ENCODE measurements at regions not wholly inside any gene's neighbourhood (a gene's known extent, or its start where the extent isn't known, plus 50 kb on each side); places are given as distances from the start of the nearest gene placed in this dataset.

DNA sequence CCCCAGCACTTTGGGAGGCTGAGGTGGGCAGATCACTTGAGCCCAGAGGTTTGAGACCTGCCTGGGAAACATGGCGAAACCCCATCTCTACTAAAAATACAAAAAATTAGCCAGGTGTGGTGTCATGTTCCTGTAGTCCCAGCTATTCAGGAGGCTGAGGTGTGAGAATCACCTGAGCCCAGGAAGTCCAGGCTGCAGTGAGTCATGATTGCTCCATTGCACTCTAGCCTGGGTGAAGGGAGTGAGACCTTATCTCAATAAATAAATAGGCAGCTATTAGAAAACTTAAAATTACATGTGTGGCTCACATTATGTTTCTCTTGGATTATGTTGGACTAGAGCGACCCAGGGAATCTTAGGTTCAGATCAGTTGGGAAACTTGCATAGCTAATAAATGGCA is 69.7 kb downstream of the RPLP1 start:
- no peak for TF ChIP-seq CTCF (IDR thresholded peaks at IDR 0.05; ENCODE audit: low read depth, low read length, poor library complexity, severe bottlenecking)
- no peak for TF ChIP-seq EZH2phosphoT487 (IDR thresholded peaks at IDR 0.05; ENCODE audit: borderline replicate concordance, low read length)

Measured in DOHH2 (cell line).